ACC112 (cell line): ENCODE measurements at regions not wholly inside any gene's neighbourhood (a gene's known extent, or its start where the extent isn't known, plus 50 kb on each side); places are given as distances from the start of the nearest gene placed in this dataset.
A peak's percentile ranks its signal among the peaks of the same experiment; 100 is the strongest.

Experiments
- H2AFZ ChIP-seq: fragments of 200-600 bp; sonication (generic); one replicate; pipeline ENCODE4 v1.6.0; 2017; ENCODE audit warnings: antibody characterized with exemption, low read length; ENCODE audit not compliant: unreplicated experiment
- H3K27ac ChIP-seq: fragments of 200-600 bp; sonication (generic); 2 replicates; pipeline ENCODE4 v1.5.1; 2014; ENCODE audit warnings: low read depth, mild to moderate bottlenecking, antibody characterized with exemption, low read length, moderate library complexity
- H3K27me3 ChIP-seq: fragments of 200-600 bp; sonication (generic); 2 replicates; pipeline ENCODE4 v1.6.1; 2014; ENCODE audit warnings: mild to moderate bottlenecking, antibody characterized with exemption, low read length, moderate library complexity, mixed read lengths; ENCODE audit not compliant: insufficient read depth
- H3K36me3 ChIP-seq: fragments of 200-600 bp; sonication (generic); 2 replicates; pipeline ENCODE4 v1.6.1; 2016; ENCODE audit warnings: mild to moderate bottlenecking, antibody characterized with exemption, low read length, moderate library complexity, mixed read lengths; ENCODE audit not compliant: insufficient read depth
- H3K4me1 ChIP-seq: fragments of 200-600 bp; sonication (generic); one replicate; pipeline ENCODE4 v1.6.1; 2016; ENCODE audit warnings: low read length, mixed read lengths; ENCODE audit not compliant: insufficient read depth, unreplicated experiment, control insufficient read depth
- H3K4me3 ChIP-seq: fragments of 200-600 bp; sonication (generic); 2 replicates; pipeline ENCODE4 v1.5.1; 2014; ENCODE audit warnings: mild to moderate bottlenecking, low read depth, low read length
- H3K79me2 ChIP-seq: fragments of 200-600 bp; sonication (generic); one replicate; pipeline ENCODE4 v1.6.0; 2016; ENCODE audit warnings: low read length; ENCODE audit not compliant: control insufficient read depth, unreplicated experiment, insufficient read depth

DNA sequence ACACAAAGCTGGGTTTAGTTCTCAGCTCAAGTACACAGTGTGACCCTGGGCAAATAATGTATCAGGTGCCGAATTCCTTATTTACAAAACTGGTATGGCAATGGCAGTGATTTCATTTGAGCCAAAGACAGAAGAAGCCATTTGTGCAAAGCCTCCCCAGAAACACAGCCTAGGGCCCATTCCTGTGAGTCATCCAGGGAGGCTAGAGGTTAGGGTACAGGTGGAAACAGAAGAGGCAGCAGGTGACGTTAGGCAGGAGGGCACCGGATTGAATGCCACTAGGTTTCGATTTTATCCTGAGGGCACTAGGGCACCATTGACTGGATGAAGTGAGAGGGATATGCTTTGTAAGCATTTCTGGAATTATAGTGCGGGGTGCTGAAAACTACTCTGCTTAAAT is 766.9 kb upstream of the NR2F2 start:
- Histone ChIP-seq H3K4me1 (peaks cover 16% of the 10 kb centered on the region), H3K79me2 (no peaks in the 10 kb centered on the region), H2AFZ (no peak overlapping the region), H3K27ac (no peak overlapping the region), H3K27me3 (no peaks in the 10 kb centered on the region), H3K4me3 (no peak overlapping the region), H3K36me3 (no peaks in the 10 kb centered on the region)

- Histone ChIP-seq H3K27ac (no peak overlapping the region), H3K4me1 (peaks cover 2% of the 10 kb centered on the region), H3K4me3 (no peak overlapping the region), H3K36me3 (no peaks in the 10 kb centered on the region), H3K27me3 (no peaks in the 10 kb centered on the region), H3K79me2 (no peaks in the 10 kb centered on the region), H2AFZ (no peak overlapping the region)
Measured at GRCh38 chr15:95565016-95565600, 765.4 kb upstream of the NR2F2 start.

DNA sequence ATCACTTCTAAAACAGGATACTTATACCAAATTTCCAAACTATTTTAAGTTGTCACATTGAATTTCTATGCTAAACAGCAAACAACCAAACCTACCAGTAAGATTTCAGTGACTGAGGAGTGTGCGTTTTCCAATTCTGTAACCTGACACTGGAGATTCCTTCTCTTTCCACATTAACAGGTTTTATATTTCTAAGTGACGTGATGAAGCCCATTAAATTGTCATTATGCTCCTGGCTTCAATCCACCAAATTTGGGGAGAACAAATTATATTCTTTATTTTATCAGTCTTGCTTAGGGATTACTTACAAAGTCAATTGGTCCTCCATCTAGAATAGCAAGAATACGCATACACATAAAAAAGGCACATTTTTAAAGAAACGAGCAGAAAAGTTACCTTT is 764.8 kb upstream of the NR2F2 start:
- Histone ChIP-seq H3K4me3 (no peak overlapping the region), H3K27ac (no peak overlapping the region)

DNA sequence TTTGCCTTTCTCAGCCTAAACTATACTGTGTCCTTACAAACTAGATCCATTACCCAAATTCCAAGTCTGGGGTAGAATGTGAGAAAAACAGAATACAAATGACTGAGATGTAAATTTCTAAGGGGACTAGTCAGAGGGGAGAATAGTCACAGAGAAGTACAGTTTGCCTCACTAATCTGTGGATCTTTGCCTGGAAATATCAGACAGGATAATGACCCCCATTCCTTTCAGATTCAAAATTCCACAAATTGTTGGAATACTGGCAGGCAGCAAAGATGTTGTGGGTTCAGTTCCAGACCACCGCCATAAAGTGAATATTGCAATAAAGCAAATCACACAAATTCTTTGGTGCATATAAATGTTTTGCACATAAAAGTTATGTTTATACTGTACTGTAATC is 762.8 kb upstream of the NR2F2 start:
- no peak overlapping the region for H3K4me3 ChIP-seq
- H3K4me1 ChIP-seq, result no peaks in the 10 kb centered on the region
- no peak overlapping the region for H2AFZ ChIP-seq
- no peaks in the 10 kb centered on the region for H3K79me2 ChIP-seq
- H3K27me3 ChIP-seq, result no peaks in the 10 kb centered on the region
- H3K27ac ChIP-seq, result no peak overlapping the region
- H3K36me3 ChIP-seq, result no peaks in the 10 kb centered on the region

More for the DNA sequence above, 764.8 kb upstream of the NR2F2 start:
- H3K27me3 ChIP-seq, result no peaks in the 10 kb centered on the region
- H3K36me3 ChIP-seq, result no peaks in the 10 kb centered on the region
- H2AFZ ChIP-seq, result no peak overlapping the region
- H3K4me1 ChIP-seq, result no peaks in the 10 kb centered on the region
- no peaks in the 10 kb centered on the region for H3K79me2 ChIP-seq

GRCh38 chr15:95574053-95574452 is 756.4 kb upstream of the NR2F2 start:
- Histone ChIP-seq H3K79me2 (no peaks in the 10 kb centered on the region), H3K27me3 (no peaks in the 10 kb centered on the region), H3K27ac (no peak overlapping the region), H2AFZ (no peak overlapping the region), H3K36me3 (no peaks in the 10 kb centered on the region), H3K4me1 (no peaks in the 10 kb centered on the region), H3K4me3 (no peak overlapping the region)

DNA sequence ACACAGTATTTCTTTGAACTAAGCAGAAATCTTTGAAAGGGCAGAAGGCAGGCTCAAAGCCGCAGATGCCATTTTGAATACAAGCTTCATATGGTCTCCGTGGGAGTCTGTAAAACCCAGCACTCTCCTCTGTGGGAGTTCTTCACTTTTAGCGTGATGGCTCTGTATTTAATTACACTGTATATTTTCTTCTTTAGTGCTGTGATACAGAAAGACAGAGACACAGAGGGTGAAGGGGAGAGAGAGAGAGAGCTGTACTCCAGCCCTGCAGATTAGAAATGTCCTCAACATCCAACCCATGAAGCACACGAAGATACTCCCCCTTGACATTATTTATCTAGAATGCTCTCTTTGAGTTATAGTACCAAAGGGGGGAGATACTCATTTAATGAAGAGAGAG is 752.6 kb upstream of the NR2F2 start:
- Histone ChIP-seq H3K4me3 (no peak overlapping the region), H2AFZ (no peak overlapping the region), H3K79me2 (no peaks in the 10 kb centered on the region), H3K27ac (no peak overlapping the region), H3K36me3 (no peaks in the 10 kb centered on the region), H3K4me1 (no peaks in the 10 kb centered on the region), H3K27me3 (no peaks in the 10 kb centered on the region)

DNA sequence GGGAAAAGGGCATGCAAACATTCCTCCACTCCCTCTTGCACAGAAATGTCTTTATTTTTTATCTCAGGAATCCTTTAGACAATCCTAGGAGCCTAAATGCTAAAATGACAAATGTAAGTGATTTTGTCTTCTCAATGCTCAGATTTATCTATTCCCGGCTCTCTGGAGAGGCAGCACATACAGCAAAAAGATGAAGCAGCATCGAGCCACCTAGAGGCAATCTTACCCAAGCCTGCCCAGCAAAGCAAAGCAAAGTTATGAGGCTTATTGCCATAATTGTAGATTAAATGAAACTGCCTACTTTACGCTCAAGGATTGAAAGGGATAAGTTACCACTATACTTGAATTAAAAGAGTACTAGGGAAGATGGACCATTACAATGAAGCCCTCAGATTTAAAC is 750.4 kb upstream of the NR2F2 start:
- no peak overlapping the region for H2AFZ ChIP-seq
- H3K27ac ChIP-seq, result no peak overlapping the region
- no peaks in the 10 kb centered on the region for H3K79me2 ChIP-seq
- no peaks in the 10 kb centered on the region for H3K36me3 ChIP-seq
- no peaks in the 10 kb centered on the region for H3K27me3 ChIP-seq
- H3K4me1 ChIP-seq, result no peaks in the 10 kb centered on the region
- no peak overlapping the region for H3K4me3 ChIP-seq

DNA sequence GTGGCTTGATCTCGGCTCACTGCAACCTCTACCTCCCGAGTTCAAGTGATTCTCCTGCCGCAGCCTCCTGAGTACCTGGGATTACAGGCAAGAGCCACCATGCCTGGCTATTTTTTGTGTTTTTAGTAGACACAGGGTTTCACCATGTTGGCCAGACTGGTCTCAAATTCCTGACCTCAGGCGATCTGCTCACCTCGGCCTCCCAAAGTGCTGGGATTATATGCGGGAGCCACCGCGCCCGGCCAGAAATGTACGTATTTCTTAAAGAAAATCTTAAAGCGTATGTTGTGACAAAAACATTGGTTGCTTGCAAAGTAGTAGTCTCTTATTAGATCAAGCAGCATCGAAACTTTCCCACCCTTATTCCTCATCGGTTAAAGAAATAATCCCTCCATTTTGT is 748.9 kb upstream of the NR2F2 start:
- Histone ChIP-seq H2AFZ (no peak overlapping the region), H3K27me3 (no peaks in the 10 kb centered on the region), H3K79me2 (no peaks in the 10 kb centered on the region), H3K4me3 (no peak overlapping the region), H3K4me1 (no peaks in the 10 kb centered on the region), H3K27ac (no peak overlapping the region), H3K36me3 (no peaks in the 10 kb centered on the region)

DNA sequence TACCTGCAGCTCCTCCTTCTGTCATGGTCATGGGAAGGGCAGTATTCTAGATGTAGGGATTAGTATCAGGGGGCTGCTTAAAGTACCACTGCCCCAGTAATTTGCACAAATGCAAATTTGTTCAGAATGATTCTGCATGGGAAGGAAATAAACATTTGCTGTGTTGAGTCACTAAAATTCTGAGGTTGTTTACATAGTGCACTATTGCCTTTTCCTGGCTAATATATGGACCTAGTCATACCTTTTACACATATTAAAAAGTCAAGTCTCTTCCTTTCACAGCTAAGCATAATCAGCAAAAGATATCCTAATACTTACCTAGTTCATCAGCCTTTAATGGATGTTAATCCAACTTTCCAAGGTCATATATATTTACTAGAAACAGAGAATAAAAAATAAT is 746.4 kb upstream of the NR2F2 start:
- no peaks in the 10 kb centered on the region for H3K36me3 ChIP-seq
- H3K4me1 ChIP-seq, result no peaks in the 10 kb centered on the region
- H3K79me2 ChIP-seq, result no peaks in the 10 kb centered on the region
- H2AFZ ChIP-seq, result no peak overlapping the region
- H3K27ac ChIP-seq, result no peak overlapping the region
- H3K27me3 ChIP-seq, result no peaks in the 10 kb centered on the region
- H3K4me3 ChIP-seq, result no peak overlapping the region

DNA sequence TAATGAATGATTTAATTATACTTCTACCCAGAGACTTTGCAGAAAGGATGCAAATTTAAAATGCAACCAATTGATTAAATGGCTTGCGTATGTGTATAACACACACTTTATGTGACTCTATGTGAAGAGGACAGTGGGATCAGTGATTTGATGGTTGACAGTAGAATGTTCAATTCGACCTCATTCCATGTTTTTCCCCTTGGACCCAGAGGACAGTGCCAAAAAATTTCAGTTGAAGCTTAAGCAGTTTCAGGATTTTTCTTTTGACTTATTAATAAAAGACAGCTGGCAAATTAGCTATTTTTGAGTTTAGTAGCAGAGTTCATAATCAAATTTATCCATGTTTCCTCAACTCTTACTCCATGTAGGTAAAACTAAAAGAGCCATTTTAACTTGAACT is 742.4 kb upstream of the NR2F2 start:
- H3K36me3 ChIP-seq, result no peaks in the 10 kb centered on the region
- H3K27ac ChIP-seq, result no peak overlapping the region
- H3K79me2 ChIP-seq, result no peaks in the 10 kb centered on the region
- no peak overlapping the region for H3K4me3 ChIP-seq
- peaks cover 12% of the 10 kb centered on the region for H3K4me1 ChIP-seq
- no peaks in the 10 kb centered on the region for H3K27me3 ChIP-seq
- no peak overlapping the region for H2AFZ ChIP-seq

DNA sequence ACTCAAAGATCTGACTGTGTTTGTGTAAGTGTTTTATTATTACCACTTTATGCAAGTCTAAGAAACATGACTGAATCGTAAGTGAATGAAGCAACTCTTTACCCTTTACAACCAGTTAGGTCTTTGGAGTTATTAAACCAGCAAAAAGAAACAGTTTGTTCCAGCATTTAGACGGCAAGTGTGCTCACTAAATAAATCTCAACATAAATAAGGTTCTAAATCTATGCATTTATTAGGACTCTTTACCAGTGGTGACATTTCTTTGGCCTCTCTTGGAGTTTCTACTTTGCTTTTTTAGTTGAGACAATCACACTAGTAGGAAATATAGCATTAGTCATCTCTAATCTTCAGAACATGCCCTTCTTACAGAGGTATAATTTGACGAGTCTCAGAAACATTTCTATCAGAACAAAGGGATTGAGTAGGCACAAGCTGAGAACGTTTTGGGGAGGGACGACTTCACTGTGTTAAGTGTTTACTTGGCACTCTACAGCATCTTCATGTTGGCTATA is 739.9 kb upstream of the NR2F2 start:
- no peaks in the 10 kb centered on the region for H3K36me3 ChIP-seq
- no peaks in the 10 kb centered on the region for H3K79me2 ChIP-seq
- H3K27me3 ChIP-seq, result no peaks in the 10 kb centered on the region
- H3K4me1 ChIP-seq, result peaks cover 12% of the 10 kb centered on the region
- H2AFZ ChIP-seq, result peak overlapping the region; percentile 55
- H3K4me3 ChIP-seq, result peak overlapping the region; percentile 0; the same call in 1 of the 2 replicates
- no peak overlapping the region for H3K27ac ChIP-seq
